NB4 (cell line): ENCODE measurements at regions not wholly inside any gene's neighbourhood (a gene's known extent, or its start where the extent isn't known, plus 50 kb on each side); places are given as distances from the start of the nearest gene placed in this dataset.

ENCODE experiments used
- DNase-seq: peaks from one replicate; pipeline ENCODE4 v3.0.0; 2010; ENCODE audit warnings: low read depth
- H3K4me3 ChIP-seq: one replicate; pipeline ENCODE4 v1.5.1; 2011; ENCODE audit warnings: mild to moderate bottlenecking, low read depth, low read length, moderate library complexity
- CTCF ChIP-seq: IDR thresholded peaks from one replicate; pipeline ENCODE4 v1.5.1; 2012; ENCODE audit warnings: low read depth, low read length
- MYC ChIP-seq: IDR thresholded peaks from 2 replicates; pipeline ENCODE4 v1.6.1; 2011; ENCODE audit warnings: low read depth, low read length
- POLR2A ChIP-seq: IDR thresholded peaks from 2 replicates; pipeline ENCODE4 v1.6.1; 2011; ENCODE audit warnings: mild to moderate bottlenecking; ENCODE audit not compliant: insufficient read length; ENCODE audit errors: extremely low read depth
- TF ChIP-seq, protein P1 (sequence below): IDR thresholded peaks from 2 replicates; pipeline ENCODE4 v1.6.1; 2011; ENCODE audit warnings: low read depth, low read length

DNA sequence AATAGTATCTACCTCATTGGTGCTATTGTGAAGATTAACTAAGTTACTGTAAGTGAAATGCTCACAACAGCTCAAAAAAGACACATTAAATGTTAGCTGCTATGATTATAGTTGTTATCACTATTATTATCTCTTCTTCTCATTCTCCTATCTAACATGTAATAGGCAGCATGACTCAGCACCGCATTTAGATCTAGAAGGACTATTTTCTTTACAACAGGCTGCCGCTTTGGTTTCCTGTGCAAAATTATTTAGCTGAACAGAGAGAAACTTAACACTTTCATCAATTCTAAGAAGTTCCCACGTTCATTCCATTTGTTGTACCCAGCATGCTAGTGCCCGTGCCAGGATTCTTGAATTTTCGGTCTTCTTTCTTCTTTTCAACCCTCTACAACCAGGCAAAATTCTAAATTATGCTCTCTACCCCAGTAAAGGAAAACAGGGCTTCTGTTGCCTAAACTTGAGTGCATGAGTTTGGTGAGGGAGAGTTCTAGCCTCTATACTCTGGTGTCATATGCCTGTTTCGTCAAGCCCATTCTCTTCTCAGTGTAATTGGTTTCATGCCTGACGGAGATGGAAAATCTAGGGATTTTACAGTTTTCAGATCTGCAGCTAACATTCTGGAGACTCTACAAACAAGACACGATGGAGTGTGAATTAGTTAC lies 378.9 kb downstream of the PPP1R2C start:
- no peak for DNase-seq
- TF ChIP-seq, protein P1, sequence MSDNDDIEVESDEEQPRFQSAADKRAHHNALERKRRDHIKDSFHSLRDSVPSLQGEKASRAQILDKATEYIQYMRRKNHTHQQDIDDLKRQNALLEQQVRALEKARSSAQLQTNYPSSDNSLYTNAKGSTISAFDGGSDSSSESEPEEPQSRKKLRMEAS, result no peak
- TF ChIP-seq MYC (no peak), CTCF (no peak), POLR2A (no peak)
- no peak overlapping the region for H3K4me3 ChIP-seq

DNA sequence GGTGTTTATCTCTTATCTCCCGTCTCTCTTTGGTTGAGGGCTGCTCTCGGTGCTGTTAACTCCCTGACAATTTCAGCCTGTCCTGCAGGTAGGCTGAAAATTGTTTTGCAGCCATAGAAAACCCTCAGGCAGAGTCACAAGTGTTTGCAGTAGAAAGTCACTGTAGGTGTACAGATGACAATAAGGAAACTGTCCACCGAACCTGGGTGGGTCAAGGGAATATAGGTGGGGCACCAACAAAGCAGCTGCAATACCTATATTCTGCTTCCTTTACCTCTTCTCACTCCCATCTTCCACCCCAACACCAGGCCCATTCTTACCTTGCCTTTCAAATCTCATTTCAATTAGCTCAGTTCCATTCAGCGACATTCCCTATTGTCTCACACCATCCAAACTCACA lies 381.8 kb downstream of the PPP1R2C start:
- H3K4me3 ChIP-seq, result no peak overlapping the region
- TF ChIP-seq, protein P1, result no peak
- TF ChIP-seq POLR2A (no peak), CTCF (no peak), MYC (no peak)
- no peak for DNase-seq

GRCh38 chrX:42392846-42393245 lies 385.1 kb downstream of the PPP1R2C start:
- no peak for TF ChIP-seq POLR2A
- TF ChIP-seq, protein P1, result no peak
- no peak for TF ChIP-seq CTCF
- TF ChIP-seq MYC, result no peak
- no peak overlapping the region for H3K4me3 ChIP-seq
- no peak for DNase-seq

GRCh38 chrX:42386681-42387080 lies 391.3 kb downstream of the PPP1R2C start:
- no peak for DNase-seq
- no peak overlapping the region for H3K4me3 ChIP-seq
- no peak for TF ChIP-seq CTCF
- TF ChIP-seq MYC, result no peak
- TF ChIP-seq, protein P1, result no peak
- no peak for TF ChIP-seq POLR2A

DNA sequence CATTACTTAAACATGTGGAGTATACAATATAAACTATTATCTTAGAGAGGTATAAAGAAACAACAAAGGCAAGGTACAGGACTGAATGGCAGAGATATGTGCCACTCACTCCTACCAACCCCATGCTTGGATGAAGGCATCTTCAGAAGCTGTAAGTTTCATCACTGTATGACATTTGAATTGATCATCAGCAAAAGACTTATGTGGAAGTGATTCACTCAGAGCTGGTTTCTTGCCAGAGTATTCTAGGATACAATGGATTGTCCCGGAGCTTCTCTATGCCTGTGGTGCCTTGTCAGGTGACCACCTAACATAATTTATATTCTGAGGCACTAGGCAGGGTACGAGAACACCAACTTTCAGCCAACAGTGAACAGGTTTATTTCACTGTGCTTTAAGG lies 392.2 kb downstream of the PPP1R2C start:
- H3K4me3 ChIP-seq, result no peak overlapping the region
- DNase-seq, result no peak
- TF ChIP-seq MYC (no peak), POLR2A (no peak), CTCF (no peak)
- TF ChIP-seq, protein P1, result no peak

DNA sequence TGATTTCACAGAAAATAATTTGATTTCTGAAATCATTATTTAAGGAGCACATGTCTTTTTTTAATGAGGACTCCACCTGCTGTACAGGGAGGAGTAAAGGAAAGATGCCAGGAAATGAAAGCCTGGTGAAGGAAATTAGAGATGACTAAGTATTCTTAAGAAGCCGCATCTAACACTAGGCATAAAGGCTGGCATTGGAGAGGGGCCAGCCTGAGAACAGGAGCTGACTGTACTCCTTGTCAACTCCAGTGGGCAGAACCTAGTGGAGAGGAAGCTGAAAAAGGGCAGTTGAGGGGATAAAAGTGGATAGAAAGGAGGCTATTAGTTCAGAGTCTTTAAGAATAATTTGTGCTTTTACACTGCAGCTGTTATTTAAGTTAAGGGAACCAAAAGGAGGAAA lies 393.0 kb downstream of the PPP1R2C start:
- no peak overlapping the region for H3K4me3 ChIP-seq
- TF ChIP-seq MYC (no peak), CTCF (no peak), POLR2A (no peak)
- TF ChIP-seq, protein P1, result no peak
- no peak for DNase-seq
